ENCODE measurements at regions not wholly inside any gene's neighbourhood (a gene's known extent, or its start where the extent isn't known, plus 50 kb on each side); places are given as distances from the start of the nearest gene placed in this dataset.

DNA sequence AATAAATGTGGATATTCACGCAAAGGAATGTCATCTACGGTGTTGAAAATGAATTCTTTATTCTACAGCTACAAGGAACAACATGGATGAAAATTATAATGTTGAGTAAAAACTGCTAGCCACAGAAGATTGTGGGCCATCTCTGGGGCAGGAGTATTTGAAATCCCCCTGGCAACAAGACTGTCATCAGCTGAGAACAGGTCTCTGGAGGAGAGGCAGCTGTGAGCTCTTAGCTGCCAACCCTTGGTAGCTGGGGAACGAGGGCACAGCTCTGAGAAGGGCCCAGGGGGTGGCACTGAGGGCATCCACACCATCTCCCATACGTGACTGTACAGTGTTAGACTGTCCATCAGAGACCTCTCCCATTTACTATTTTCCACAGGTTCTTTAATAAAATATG is 340.1 kb upstream of the MGMT start:
- Histone ChIP-seq H3K36me3 (replicated peaks; ENCODE audit: insufficient read depth, low read depth) (no peaks in the 10 kb centered on the region), H3K79me2 (no peaks in the 10 kb centered on the region), H4K20me1 (ENCODE audit: insufficient read depth, poor library complexity, severe bottlenecking) (no peaks in the 10 kb centered on the region), H3K4me3 (no peak overlapping the region), H3K9me3 (ENCODE audit: low read depth) (no peaks in the 10 kb centered on the region), H3K27me3 (peaks cover 3% of the 10 kb centered on the region), H3K9me2 (replicated peaks; ENCODE audit: insufficient read depth) (no peaks in the 10 kb centered on the region), H3K4me2 (no peak overlapping the region), H3K27ac (no peak overlapping the region), H2AFZ (no peak overlapping the region), H3K4me1 (ENCODE audit: insufficient read depth) (no peaks in the 10 kb centered on the region)
- 91% methylated on average over 4 of the region's 4 CpGs for WGBS (ENCODE audit: low lambda C conversion rate, missing lambda C conversion rate)
- no peak for TF ChIP-seq EZH2phosphoT487 (IDR thresholded peaks at IDR 0.05; ENCODE audit: low read depth, severe bottlenecking, unreplicated experiment)
- TF ChIP-seq, protein P1, sequence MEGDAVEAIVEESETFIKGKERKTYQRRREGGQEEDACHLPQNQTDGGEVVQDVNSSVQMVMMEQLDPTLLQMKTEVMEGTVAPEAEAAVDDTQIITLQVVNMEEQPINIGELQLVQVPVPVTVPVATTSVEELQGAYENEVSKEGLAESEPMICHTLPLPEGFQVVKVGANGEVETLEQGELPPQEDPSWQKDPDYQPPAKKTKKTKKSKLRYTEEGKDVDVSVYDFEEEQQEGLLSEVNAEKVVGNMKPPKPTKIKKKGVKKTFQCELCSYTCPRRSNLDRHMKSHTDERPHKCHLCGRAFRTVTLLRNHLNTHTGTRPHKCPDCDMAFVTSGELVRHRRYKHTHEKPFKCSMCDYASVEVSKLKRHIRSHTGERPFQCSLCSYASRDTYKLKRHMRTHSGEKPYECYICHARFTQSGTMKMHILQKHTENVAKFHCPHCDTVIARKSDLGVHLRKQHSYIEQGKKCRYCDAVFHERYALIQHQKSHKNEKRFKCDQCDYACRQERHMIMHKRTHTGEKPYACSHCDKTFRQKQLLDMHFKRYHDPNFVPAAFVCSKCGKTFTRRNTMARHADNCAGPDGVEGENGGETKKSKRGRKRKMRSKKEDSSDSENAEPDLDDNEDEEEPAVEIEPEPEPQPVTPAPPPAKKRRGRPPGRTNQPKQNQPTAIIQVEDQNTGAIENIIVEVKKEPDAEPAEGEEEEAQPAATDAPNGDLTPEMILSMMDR (IDR thresholded peaks at IDR 0.05; ENCODE audit: poor library complexity) = no peak
- no peak for TF ChIP-seq EZH2 (IDR thresholded peaks at IDR 0.05; ENCODE audit: borderline replicate concordance)
- no peak for DNase-seq (ENCODE audit: low spot score)

DNA sequence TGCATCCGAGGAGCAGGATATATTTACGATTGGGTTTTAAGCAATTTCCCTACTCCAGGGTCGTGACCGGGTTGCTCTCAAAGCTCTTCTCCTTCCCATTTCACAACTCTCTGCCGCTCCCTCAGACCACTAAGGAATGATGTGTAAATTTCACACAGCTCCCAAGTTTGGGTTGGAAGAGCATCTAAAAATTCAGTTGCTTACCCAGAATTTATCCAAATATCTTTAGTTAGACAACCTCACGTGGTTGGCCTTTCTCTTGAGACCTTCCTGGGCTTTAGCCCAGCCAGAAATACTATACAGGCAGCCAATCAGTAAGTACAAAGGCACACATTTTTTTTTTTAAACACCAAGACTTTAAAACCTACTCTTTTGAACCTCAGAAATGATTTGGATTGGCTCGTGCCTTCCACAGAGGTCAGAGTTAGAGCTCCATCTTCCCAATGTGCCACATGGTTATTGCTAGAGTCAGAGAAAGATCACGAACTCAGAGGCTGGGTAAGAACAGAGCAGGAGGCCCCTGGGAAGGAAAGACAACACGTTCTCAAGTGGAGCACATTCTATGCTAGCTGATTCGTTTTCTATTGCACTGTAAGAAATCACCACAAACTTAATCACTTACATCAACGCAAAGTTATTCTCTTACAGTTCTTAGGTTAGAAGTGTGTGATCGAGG is 335.4 kb upstream of the MGMT start:
- Histone ChIP-seq H3K27ac (no peak overlapping the region), H3K4me2 (no peak overlapping the region), H2AFZ (no peak overlapping the region), H4K20me1 (ENCODE audit: insufficient read depth, poor library complexity, severe bottlenecking) (no peaks in the 10 kb centered on the region), H3K4me3 (no peak overlapping the region), H3K4me1 (ENCODE audit: insufficient read depth) (no peaks in the 10 kb centered on the region), H3K9me3 (ENCODE audit: low read depth) (no peaks in the 10 kb centered on the region), H3K9me2 (replicated peaks; ENCODE audit: insufficient read depth) (no peaks in the 10 kb centered on the region), H3K36me3 (replicated peaks; ENCODE audit: insufficient read depth, low read depth) (no peaks in the 10 kb centered on the region), H3K27me3 (peaks cover 3% of the 10 kb centered on the region), H3K79me2 (no peaks in the 10 kb centered on the region)
- DNase-seq (ENCODE audit: low spot score) = no peak
- 85% methylated on average over 12 of the region's 12 CpGs for WGBS (ENCODE audit: low lambda C conversion rate, missing lambda C conversion rate)
- TF ChIP-seq EZH2phosphoT487 (IDR thresholded peaks at IDR 0.05; ENCODE audit: low read depth, severe bottlenecking, unreplicated experiment) (no peak), EZH2 (IDR thresholded peaks at IDR 0.05; ENCODE audit: borderline replicate concordance) (no peak)
- TF ChIP-seq, protein P1 (IDR thresholded peaks at IDR 0.05; ENCODE audit: poor library complexity) = no peak

DNA sequence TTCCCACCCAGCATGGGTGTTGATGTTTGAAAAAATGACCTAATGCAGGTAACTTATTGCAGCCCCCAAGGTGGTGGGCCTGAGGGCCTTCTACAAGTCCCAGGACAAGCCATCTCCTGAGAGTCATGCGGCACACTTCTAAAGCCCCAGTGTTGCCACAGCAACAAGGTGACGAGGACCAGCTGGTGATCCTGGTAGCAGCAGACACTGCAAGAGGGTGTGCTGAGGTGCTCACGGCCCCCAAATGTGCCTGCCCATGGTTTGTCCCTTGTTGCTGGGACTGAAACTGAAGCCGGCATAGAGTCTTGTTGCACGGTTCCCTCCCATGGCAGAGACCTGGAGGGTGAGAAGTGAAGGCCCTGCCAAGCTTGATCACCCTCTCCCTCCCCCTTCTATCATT is 333.2 kb upstream of the MGMT start:
- H3K9me3 ChIP-seq (ENCODE audit: low read depth) = no peaks in the 10 kb centered on the region
- H3K4me3 ChIP-seq = no peak overlapping the region
- H3K4me2 ChIP-seq = no peak overlapping the region
- no peaks in the 10 kb centered on the region for H3K36me3 ChIP-seq (replicated peaks; ENCODE audit: insufficient read depth, low read depth)
- no peak overlapping the region for H3K27ac ChIP-seq
- H3K4me1 ChIP-seq (ENCODE audit: insufficient read depth) = no peaks in the 10 kb centered on the region
- no peaks in the 10 kb centered on the region for H4K20me1 ChIP-seq (ENCODE audit: insufficient read depth, poor library complexity, severe bottlenecking)
- TF ChIP-seq EZH2 (IDR thresholded peaks at IDR 0.05; ENCODE audit: borderline replicate concordance) (no peak), EZH2phosphoT487 (IDR thresholded peaks at IDR 0.05; ENCODE audit: low read depth, severe bottlenecking, unreplicated experiment) (no peak)
- TF ChIP-seq, protein P1 (IDR thresholded peaks at IDR 0.05; ENCODE audit: poor library complexity) = no peak
- peaks cover 3% of the 10 kb centered on the region for H3K27me3 ChIP-seq
- no peaks in the 10 kb centered on the region for H3K9me2 ChIP-seq (replicated peaks; ENCODE audit: insufficient read depth)
- H2AFZ ChIP-seq = no peak overlapping the region
- DNase-seq (ENCODE audit: low spot score) = no peak
- 90% methylated on average over 5 of the region's 5 CpGs for WGBS (ENCODE audit: low lambda C conversion rate, missing lambda C conversion rate)
- H3K79me2 ChIP-seq = no peaks in the 10 kb centered on the region
